HG03469 (cell line): ENCODE measurements at regions not wholly inside any gene's neighbourhood (a gene's known extent, or its start where the extent isn't known, plus 50 kb on each side); places are given as distances from the start of the nearest gene placed in this dataset.

Experiments
- ATAC-seq: cut with Tn5 transposase; IDR thresholded peaks from one replicate; pipeline ENCODE4 v1.9.1; 2021; ENCODE audit warnings: mild to moderate bottlenecking, moderate library complexity, moderate number of reproducible peaks; ENCODE audit not compliant: unreplicated experiment

GRCh38 chr3:15942936-15943335 is 145.2 kb upstream of the ANKRD28 start:
- no peak for ATAC-seq

GRCh38 chr3:15948388-15948787 is 150.6 kb upstream of the ANKRD28 start:
- ATAC-seq: no peak

GRCh38 chr3:15952543-15953175 is 154.9 kb upstream of the ANKRD28 start:
- ATAC-seq: no peak

- ATAC-seq: no peak
Measured at GRCh38 chr3:15953841-15954240, 156.1 kb upstream of the ANKRD28 start.

DNA sequence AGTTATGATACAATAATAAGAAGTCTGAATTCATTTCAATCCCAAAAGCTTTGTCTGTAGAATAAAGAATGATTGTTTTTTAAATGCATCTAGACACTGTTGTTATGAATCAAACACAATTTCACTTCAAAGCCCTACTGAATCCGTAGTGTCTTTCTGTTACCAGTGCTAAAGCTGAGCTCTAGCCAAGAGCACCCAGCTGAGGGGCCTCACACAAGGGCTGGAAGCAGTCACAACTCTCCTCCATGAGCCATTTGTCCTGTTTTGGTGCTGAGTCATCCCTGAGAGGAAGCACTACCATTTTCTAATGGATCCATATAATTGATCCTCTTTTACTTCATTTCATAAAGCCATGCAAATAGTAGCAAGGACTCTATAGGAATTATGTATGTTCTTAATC is 158.2 kb upstream of the ANKRD28 start:
- no peak for ATAC-seq

DNA sequence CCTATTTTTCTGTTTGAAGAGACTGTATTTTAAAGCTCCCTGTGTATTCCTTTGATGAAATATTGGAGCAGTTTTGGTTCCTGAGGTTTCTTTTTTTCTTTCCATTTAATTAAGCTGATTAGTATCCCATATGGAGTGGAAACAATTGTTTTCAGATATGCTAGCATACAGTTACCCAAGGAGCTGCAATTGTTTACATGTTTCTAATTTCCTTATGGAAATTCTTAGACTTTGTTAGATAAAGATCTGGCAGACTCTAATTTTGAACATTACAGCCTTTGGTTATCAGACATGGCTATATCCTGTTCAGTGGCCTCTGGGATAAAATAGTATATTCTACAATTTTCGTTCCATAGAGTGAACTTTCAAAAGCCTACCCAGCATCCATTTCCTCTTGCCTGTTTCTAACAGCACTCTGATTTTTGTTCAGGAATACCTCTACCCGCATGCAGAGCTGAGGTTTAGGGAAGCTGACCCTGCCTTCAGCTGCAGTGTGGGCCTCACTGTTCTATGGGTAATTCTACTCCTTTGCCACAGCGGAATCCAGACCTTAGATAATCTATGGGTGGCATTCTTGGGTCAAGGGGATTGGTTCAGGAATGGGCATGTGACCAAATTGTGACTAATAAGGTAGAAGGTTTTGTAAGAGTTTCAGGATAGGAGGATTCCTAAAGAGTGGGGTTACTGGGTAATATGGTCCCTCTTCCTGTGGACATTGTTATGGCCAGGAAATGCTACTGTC is 161.1 kb upstream of the ANKRD28 start:
- ATAC-seq: no peak

DNA sequence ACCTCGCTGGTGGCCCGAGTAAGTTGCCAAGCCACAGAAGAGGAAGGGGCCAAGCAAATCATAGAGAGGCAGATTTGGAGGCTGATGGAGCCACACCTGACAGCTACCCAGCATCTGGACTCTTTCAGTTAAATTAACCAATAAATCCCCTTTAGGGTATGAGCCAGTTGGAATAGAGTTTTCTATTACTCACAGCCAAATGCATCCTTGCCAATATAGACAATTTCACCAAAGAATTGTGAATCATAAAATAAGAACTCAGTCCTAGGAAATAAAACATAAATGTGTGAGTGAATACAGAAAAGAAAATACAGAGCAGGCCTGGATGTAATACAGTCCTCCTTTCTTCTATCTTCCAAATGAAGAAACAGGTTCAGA is 161.6 kb upstream of the ANKRD28 start:
- ATAC-seq: no peak

DNA sequence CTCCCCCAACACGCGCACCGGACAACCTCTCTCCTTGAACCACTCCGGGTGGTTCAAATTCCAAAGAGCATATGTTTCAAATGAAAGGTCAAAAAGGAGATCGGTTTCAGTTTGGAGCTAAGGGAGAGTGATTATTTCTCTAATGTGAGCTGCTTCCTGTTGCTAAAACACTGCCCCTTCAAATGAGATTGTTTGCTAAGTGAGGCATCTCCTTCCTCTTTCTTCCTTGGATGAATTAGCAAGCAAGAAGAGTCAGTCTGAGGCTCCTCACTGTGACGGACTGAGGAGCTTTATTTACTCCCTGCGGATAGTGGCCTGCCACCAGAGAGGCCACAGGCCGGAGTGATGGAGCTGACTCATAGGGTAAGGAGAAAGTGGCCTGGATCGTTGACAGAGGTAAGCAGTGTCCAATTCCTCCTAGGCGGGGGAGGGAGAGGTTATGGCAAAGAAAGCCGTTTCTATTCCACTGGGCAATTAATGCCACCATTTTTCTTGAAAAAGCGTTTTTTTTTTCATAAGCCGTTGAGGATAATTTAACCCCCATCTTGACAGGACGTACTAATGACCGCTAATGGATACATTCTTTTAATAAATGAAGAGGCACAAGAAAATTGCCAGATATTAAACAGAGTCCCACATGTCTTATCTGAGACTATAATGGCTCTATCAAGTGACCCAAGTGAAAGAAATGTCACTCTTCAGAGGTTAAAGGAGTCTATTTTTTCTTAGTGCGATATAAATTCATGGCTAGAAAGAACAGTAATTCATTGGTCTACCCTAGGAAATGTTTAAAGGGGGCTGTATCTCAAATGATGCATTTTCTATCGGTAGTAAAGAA is 167.0 kb upstream of the ANKRD28 start:
- no peak for ATAC-seq

- no peak for ATAC-seq
Measured at GRCh38 chr3:15967577-15967976, 169.8 kb upstream of the ANKRD28 start.

DNA sequence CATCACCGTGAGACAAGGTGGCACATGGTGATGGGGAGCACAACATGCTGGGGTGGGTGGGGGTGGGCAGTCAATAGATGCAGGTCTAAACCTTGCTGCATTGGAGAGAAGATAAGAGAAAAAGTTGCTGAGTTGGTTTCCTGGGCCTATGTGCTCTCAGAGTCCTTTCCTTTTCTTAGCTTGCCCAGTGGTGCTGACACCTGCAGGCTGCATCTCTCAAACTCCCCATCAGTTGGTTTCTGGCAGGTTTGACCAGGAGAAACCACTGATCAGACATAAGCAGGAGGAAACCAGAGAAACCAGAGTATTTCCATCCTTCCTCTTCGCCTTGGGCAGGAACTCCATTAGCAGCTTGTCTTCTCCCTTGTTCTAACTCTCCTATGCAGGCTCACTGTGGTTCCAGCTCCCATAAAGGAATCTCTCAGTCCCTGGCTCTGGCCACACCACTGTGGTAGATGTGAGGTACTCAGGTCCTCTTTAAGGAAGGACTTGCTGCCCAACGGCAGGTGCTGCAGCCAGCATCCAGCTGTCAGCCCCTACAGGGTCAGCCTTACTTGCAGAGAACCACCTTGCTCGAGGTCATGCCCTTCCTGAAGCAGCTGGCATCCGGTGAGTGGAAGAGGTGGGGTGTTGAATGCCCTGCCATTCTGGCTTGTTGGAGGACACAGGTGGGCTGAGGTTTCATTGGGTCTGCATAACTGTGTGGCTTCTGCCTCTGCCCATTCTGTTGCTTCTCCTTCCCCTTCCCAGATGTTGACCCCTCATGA is 172.3 kb upstream of the ANKRD28 start:
- ATAC-seq: no peak

GRCh38 chr3:15973414-15973813 is 175.6 kb upstream of the ANKRD28 start:
- ATAC-seq: no peak

DNA sequence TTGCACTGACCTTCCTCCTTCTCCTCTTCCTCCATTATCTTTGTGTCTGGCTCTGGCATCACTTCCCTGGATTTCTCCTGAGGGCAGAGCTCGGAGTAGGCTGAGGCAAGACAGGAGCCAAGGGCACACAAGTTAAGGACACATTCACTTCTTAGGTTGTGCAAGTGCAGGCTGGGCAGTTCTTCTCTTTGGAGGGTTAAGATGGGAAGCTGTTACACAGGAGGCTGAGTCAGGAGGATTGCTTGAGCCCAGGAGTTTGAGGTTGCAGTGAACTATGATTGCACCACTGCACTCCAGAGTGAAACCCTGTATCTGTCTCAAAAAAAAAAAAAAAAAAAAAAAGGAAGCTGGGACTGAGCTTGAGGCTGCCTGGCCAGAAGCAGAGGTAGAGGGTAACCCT is 176.2 kb upstream of the ANKRD28 start:
- ATAC-seq: no peak

- ATAC-seq: no peak
Measured at GRCh38 chr3:15974647-15975046, 176.9 kb upstream of the ANKRD28 start.

- ATAC-seq: no peak
Measured at GRCh38 chr3:15976524-15976923, 178.7 kb upstream of the ANKRD28 start.

- ATAC-seq: no peak
Measured at GRCh38 chr3:15977090-15977489, 179.3 kb upstream of the ANKRD28 start.

DNA sequence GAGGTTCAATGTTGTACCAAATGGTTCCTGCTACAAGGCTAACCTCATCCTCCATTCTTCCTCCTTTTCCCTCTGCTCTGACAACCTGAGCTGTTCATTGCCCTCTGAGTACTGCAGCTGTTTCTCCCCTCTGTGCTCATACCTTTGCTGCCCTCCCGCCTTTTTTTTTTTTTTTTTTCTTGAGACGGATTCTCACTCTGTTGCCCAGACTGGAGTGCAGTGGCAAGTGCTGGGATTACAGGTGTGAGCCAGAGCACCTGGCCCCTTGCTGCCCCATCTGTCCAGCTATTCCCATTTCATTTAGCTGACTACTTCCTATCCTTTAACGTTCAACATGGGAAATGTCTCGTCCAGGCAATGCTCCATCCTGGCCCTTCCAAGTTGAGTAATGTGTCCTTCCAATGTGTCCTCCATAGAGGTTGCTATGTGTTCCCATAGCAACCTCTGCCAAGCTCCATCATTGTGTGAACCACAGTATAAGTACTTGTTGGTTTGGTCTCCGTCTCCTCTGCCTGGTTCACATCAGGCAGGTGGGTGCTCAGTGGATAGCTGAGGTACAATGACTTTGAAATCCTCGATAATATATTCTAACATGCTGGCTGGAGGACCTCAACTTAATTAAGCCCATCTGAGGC is 179.9 kb upstream of the ANKRD28 start:
- no peak for ATAC-seq

- no peak for ATAC-seq
Measured at GRCh38 chr3:15978801-15979200, 181.0 kb upstream of the ANKRD28 start.

- no peak for ATAC-seq
Measured at GRCh38 chr3:15979495-15979894, 181.7 kb upstream of the ANKRD28 start.

DNA sequence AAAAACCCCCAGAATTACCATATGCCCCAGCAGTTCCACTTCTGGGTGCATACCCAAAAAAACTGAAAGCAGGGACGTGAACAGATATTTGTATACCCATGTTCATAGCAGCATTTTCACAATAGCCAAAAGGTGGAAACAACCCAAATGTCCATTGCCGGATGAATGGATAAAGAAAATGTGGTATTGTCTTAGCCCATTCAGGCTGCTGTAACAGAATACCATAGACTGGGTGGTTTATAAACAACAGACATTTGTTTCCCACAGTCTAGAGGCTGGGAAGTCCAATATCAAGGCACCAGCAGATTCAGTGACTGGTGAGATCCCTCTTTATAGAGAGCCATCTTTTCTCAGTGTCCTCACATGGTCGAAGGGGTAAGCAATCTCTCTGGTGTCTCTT is 182.1 kb upstream of the ANKRD28 start:
- ATAC-seq: no peak

DNA sequence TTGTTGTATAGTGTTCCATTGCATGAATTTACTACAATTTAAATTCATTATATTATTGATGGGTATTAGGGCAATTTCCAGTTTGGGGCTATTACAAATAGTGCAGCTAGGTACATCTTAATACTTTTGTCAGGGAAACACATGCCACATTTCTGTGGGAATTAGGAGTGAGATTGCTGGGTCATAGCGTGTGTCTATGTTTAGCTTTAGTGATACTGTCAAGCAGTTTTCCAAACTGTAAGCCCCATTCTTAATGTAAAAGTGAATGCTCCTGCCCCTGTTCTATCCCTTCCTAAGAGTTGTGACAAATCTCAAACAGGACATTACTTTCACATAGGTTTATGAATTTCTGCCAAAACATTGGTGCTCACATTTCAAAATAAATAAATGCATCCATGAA is 184.5 kb upstream of the ANKRD28 start:
- ATAC-seq: no peak
